GM12864 (cell line): ENCODE measurements at regions not wholly inside any gene's neighbourhood (a gene's known extent, or its start where the extent isn't known, plus 50 kb on each side); places are given as distances from the start of the nearest gene placed in this dataset.

Experiments used
- DNase-seq: peaks from one replicate; pipeline ENCODE4 v3.0.0-alpha.2; 2011; ENCODE audit warnings: low read depth
- H3K4me3 ChIP-seq: 2 replicates; pipeline ENCODE4 v1.5.1; 2011; ENCODE audit warnings: mild to moderate bottlenecking, low read depth, low read length, control low read depth
- TF ChIP-seq, protein P1 (sequence below): IDR thresholded peaks from 2 replicates; pipeline ENCODE4 v1.5.1; 2011; ENCODE audit warnings: low read depth, mild to moderate bottlenecking, moderate library complexity, low read length, control low read depth, inconsistent platforms; ENCODE audit errors: missing control alignments

DNA sequence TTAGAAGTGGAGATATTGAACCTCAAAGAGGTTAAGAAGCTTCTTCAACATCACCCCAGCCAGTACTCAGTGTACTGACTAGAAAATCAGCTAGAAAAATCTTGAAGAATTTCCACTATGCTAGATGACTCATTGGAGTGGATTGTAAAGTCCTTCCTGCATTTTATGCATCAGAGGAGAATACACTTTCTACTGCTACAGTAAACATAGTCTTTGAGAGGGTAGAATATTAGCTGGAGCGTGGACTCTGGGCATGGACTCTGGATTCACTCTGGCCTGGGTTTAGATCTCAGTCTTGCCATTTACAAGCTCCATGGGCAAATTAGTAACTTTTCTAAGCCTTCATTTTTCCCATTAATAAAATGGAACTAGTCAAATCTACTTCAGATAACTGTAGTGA lies 215.9 kb downstream of the IRS1 start:
- DNase-seq: no peak
- no peak overlapping the region for H3K4me3 ChIP-seq
- TF ChIP-seq, protein P1, sequence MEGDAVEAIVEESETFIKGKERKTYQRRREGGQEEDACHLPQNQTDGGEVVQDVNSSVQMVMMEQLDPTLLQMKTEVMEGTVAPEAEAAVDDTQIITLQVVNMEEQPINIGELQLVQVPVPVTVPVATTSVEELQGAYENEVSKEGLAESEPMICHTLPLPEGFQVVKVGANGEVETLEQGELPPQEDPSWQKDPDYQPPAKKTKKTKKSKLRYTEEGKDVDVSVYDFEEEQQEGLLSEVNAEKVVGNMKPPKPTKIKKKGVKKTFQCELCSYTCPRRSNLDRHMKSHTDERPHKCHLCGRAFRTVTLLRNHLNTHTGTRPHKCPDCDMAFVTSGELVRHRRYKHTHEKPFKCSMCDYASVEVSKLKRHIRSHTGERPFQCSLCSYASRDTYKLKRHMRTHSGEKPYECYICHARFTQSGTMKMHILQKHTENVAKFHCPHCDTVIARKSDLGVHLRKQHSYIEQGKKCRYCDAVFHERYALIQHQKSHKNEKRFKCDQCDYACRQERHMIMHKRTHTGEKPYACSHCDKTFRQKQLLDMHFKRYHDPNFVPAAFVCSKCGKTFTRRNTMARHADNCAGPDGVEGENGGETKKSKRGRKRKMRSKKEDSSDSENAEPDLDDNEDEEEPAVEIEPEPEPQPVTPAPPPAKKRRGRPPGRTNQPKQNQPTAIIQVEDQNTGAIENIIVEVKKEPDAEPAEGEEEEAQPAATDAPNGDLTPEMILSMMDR: no peak

DNA sequence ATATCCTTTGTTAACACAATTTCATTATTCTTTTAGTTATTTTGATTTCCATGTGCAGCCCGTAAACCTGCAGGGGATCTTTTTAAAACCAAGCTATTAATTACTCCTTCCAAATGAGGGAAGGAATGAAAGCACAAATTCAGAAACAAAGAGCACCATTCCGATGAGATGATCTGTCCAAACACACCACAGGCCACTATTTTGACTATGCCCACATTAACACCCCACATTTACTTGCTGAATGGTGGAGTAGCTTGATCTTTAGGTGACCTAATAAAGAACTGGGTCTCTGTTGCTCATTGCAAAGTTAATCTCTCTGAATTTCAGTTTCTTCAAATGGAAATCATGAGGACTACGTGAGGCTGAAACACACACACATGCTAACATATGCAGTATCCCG lies 218.0 kb downstream of the IRS1 start:
- DNase-seq: no peak
- H3K4me3 ChIP-seq: no peak overlapping the region
- TF ChIP-seq, protein P1: no peak

DNA sequence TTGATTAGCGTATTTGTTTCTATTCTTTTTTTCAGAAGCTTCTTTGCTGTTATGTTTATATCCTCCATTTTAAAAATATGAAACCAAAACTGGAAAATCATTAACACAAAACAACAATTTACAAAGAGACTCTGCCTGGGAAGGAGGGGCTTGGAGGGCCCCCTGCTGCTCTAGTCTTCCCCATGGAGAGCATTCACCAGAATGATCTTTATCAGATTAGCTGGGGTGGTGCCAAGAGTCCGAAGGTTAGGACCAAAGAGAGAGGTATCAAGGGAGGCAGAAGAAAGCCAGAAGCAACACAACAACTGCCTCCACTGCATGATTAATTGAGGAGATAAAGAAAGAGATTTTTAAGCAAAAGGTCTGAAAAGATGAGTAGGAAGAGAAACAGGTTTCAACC lies 218.6 kb downstream of the IRS1 start:
- TF ChIP-seq, protein P1: no peak
- H3K4me3 ChIP-seq: no peak overlapping the region
- DNase-seq: no peak

DNA sequence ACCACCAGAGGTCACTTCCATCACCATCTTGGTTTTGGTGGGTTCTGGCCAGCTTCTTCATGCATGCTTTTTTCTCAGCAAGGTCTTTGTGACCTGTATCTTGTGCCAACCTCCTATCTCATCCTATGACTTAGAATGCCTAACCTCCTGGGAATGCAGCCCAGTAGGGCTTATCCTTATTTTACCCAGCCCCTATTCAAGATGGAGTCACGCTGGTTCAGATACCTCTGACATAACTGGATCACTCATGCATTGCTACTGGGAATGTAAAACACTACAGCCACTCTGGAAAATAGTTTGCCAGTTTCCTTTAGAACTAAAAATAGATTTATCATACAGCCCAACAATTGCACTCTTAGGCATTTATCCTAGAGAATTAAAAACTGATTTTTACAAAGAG lies 219.2 kb downstream of the IRS1 start:
- TF ChIP-seq, protein P1: no peak
- no peak overlapping the region for H3K4me3 ChIP-seq
- DNase-seq: no peak

DNA sequence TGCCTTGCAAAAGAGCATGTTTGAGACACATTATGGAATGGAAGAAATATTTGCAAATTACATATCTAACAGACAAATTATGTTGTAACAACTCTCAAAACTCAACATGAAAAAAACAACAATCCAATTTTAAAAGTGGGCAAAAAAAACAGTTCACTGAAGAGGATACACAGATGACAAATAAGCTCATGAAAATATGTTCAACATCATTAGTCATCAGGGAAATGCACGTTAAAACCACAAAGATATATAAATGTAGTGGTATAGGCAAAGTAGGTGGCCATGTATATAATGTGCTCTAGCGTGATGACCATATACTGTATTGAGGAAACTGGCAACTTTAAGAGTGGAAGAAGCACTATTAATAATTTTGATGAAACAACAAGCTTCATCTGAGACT lies 220.1 kb downstream of the IRS1 start:
- no peak overlapping the region for H3K4me3 ChIP-seq
- DNase-seq: no peak
- TF ChIP-seq, protein P1: no peak

DNA sequence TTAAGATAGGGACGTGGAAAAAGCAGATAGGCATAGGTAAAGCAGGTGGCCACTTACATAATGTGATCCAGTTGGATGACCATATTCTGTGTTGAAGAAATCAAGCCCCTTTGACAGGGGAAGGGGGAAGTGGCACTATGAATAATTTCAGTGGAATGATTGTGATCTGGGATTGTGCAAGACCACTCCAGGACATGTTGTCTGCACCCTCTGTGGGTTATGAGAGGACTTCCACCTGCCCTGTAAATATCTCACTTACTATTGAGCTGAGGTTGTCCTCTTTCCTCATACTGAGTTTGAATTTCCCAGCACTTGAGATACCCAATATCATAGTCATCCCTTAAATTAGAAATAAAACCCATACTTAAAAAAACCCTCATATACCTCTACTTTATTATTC lies 220.7 kb downstream of the IRS1 start:
- no peak for DNase-seq
- TF ChIP-seq, protein P1: no peak
- H3K4me3 ChIP-seq: no peak overlapping the region

DNA sequence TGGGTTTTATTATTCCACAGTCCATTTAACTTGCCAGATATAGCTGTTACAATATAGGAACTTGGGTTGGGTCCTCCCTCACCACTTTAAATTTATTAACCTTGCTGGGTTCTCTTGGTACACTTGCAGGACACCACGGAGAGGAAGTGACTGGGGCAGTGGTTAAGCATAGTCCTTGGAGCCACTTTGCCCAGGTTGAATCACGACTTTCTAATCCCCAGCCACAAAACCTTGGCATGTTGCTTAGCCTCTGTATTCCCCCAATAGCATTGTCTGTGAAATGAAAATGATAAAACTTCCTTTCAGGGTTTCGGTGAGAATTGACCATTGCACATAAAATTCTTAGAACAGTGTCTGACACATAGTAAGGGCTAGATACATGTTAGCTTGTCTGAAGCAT lies 221.2 kb downstream of the IRS1 start:
- TF ChIP-seq, protein P1: no peak
- H3K4me3 ChIP-seq: no peak overlapping the region
- DNase-seq: no peak
